GM10266 (cell line): ENCODE measurements at regions not wholly inside any gene's neighbourhood (a gene's known extent, or its start where the extent isn't known, plus 50 kb on each side); places are given as distances from the start of the nearest gene placed in this dataset.

ENCODE experiments used
- DNase-seq: peaks from one replicate; pipeline ENCODE4 v3.0.0; 2012; ENCODE audit errors: extremely low spot score
- CTCF ChIP-seq: IDR thresholded peaks from 2 replicates; pipeline ENCODE4 v1.5.1; 2012; ENCODE audit warnings: mild to moderate bottlenecking, low read depth; ENCODE audit not compliant: control insufficient read depth, insufficient read depth; ENCODE audit errors: missing control alignments

- no peak for TF ChIP-seq CTCF
- DNase-seq, result no peak
These were observed 336.5 kb downstream of the MEIS1 start for GRCh38 chr2:66771359-66771976.

GRCh38 chr2:66772618-66773017, 337.7 kb downstream of the MEIS1 start:
- TF ChIP-seq CTCF, result no peak
- no peak for DNase-seq

- no peak for DNase-seq
- TF ChIP-seq CTCF, result no peak
These were observed 341.0 kb downstream of the MEIS1 start for GRCh38 chr2:66775730-66776422.

- no peak for TF ChIP-seq CTCF
- DNase-seq, result no peak
These were observed 346.9 kb downstream of the MEIS1 start for GRCh38 chr2:66781804-66782203.

GRCh38 chr2:66782780-66783361, 347.9 kb downstream of the MEIS1 start:
- TF ChIP-seq CTCF, result no peak
- DNase-seq, result no peak

GRCh38 chr2:66789741-66790140, 354.8 kb downstream of the MEIS1 start:
- no peak for DNase-seq
- no peak for TF ChIP-seq CTCF

- TF ChIP-seq CTCF, result no peak
- no peak for DNase-seq
These were observed 355.8 kb downstream of the MEIS1 start for GRCh38 chr2:66790651-66791181.
